ENCODE measurements at regions not wholly inside any gene's neighbourhood (a gene's known extent, or its start where the extent isn't known, plus 50 kb on each side); places are given as distances from the start of the nearest gene placed in this dataset.
"Not testable (repeated sequence)": the region's sequence is repeated elsewhere in the genome, so short reads cannot be mapped to it uniquely, and the experiment has no call there.

GRCh38 chr15:83335542-83335941, 51.1 kb upstream of the BNC1 start:
- DNase-seq, result not testable (repeated sequence)

GRCh38 chr15:83339396-83339795, 54.9 kb upstream of the BNC1 start:
- DNase-seq, result no peak

GRCh38 chr15:83340087-83340486, 55.6 kb upstream of the BNC1 start:
- no peak for DNase-seq

- no peak for DNase-seq
Observed at GRCh38 chr15:83346342-83346741, 61.9 kb upstream of the BNC1 start.

DNA sequence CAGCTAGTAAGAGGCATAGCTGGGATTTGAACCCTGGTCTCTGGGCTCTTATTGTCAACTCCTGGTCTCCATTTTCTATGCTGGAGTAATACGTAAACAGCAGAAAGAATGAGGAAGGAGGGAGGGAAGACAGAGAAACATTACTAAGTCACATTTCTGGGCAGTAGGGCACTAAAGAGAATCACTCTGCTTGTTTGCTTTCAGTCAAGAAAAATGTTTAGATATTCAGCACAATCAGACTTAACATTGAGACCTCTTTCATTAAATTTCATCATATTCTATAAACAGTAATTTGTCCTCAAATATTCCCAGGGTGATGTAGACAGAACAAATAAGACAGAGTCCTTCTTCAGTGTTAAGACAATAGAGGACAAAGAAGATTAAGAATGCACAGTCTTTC, 67.7 kb upstream of the BNC1 start:
- DNase-seq, result no peak

GRCh38 chr15:83356501-83357399, 72.3 kb upstream of the BNC1 start:
- DNase-seq, result no peak

DNA sequence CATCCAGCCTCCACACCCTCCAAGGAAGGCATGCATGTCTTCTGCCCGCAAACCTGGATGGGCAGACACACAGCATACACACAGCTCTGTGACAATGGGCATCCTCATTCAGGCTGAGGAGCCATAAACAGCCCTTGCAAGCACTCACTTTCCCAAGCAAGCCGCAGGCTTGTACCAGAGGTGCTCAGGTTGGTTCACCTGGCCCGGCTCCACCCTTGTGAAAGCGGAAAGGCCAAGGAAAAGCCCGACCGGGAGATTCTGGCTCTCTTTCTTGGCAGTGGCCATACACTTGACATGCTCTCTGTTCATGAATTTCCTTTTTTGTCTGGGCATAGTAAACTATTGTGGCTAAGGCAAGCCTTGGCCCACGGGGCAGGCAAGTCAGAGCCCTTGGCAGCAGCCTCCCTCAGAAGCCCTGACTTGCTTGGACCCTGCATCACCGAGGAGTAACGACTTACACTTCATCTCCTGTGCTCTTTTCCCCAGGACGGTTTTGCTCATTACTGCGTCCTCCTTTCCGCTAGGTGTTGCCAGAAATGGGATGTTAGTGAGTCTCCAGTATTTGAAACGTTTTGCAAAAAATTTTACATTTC, 74.6 kb upstream of the BNC1 start:
- DNase-seq, result no peak

GRCh38 chr15:83362706-83363105, 78.2 kb upstream of the BNC1 start:
- DNase-seq, result no peak

GRCh38 chr15:83364501-83364900, 80.0 kb upstream of the BNC1 start:
- no peak for DNase-seq

- DNase-seq, result no peak
Observed at GRCh38 chr15:83365370-83365938, 81.0 kb upstream of the BNC1 start.

DNA sequence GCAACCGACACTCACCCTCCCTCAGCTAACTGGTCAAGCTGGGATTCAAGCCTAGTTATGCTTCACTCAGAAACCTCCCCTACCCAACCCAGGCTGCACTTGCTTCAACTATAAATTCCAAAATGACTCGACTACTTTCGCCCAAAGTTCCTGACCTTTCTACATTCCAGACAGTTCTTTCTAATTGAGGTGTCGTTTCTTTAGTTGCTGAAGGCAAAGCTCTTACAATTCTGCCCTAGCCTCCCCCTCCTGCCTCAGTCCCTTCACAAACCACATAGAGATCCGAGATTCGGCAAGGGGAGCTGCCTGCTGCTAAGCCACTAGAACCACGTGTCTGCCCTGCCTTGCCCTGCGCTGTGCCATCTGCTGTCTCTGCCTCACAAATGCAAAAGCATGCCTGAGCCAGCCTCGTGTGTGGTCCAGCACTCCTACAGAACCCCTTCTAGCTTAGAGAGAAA, 74.7 kb upstream of the SH3GL3 start:
- no peak for DNase-seq

GRCh38 chr15:83378921-83379578, 68.1 kb upstream of the SH3GL3 start:
- DNase-seq, result no peak

DNA sequence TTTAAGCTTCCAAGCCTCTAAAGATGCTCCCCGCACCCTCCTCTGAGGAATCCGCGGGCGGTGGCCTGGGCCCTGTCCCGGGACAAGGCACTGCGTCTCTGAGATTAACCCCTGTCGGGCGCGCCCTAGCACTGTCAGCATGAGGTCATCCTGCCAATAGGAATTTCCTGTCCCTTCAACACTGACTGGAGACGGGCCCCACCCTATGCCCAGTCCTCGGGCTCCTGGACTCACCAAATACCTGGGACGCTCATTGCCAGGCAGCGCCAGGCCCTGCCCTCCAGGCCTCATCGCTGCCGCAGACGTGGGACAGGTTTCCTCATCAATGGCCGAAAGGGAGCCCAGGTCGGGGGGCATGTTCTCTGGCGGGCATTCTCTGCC, 67.6 kb upstream of the SH3GL3 start:
- DNase-seq, result no peak

DNA sequence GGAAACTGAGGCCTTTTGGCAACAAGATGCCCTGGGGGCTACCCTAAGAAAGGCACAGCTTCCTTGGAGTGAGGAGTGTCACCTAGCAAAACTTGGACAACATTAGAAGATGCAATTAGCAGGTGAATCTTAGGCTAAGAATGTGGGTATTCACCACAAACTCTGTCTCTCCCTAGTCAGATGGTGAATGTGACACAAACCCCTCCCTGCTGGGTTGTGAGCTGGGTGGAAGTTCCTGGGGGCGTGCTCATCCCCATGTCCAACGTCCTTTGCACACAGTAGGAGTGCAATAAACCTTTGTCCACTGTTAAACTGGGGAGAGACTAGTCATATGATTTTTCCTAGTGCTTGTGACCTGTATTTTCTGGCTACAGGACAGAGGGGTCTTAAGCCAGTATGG, 67.1 kb upstream of the SH3GL3 start:
- DNase-seq, result no peak

- DNase-seq, result peak; percentile 0
Observed at GRCh38 chr15:83380682-83381081, 66.5 kb upstream of the SH3GL3 start.

- DNase-seq, result not testable (repeated sequence)
Observed at GRCh38 chr15:83383608-83384139, 63.5 kb upstream of the SH3GL3 start.

DNA sequence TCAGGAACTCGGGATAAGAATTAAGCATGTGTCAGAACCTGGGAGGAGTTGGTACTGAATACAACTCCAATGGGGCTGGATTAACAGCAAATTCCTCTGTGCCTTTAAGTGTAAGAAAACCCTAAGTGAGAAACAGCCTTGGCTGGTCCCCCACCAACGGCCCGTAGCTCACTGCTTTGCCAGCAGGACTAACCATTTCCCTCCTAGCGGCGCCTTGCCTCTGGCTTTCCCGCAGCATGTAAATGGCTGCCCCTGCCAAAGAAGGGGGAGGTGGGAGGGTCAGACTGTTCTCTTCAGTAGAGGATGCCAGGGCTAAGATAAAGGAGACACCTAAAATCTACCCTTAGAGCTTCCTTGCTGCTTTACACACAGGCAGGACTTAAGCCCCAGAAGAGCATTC, 51.0 kb upstream of the SH3GL3 start:
- DNase-seq, result no peak

All from stimulated activated naive CD4-positive, alpha-beta T cell treated with Interleukin-2 at 50 U/mL for 16 hours (primary cell).